GM18519 (cell line): ENCODE measurements at regions not wholly inside any gene's neighbourhood (a gene's known extent, or its start where the extent isn't known, plus 50 kb on each side); places are given as distances from the start of the nearest gene placed in this dataset.

Experiments used
- ATAC-seq: cut with Tn5 transposase; IDR thresholded peaks from one replicate; pipeline ENCODE4 v1.9.1; 2021; ENCODE audit warnings: mild to moderate bottlenecking, moderate library complexity; ENCODE audit not compliant: unreplicated experiment, low FRiP score

DNA sequence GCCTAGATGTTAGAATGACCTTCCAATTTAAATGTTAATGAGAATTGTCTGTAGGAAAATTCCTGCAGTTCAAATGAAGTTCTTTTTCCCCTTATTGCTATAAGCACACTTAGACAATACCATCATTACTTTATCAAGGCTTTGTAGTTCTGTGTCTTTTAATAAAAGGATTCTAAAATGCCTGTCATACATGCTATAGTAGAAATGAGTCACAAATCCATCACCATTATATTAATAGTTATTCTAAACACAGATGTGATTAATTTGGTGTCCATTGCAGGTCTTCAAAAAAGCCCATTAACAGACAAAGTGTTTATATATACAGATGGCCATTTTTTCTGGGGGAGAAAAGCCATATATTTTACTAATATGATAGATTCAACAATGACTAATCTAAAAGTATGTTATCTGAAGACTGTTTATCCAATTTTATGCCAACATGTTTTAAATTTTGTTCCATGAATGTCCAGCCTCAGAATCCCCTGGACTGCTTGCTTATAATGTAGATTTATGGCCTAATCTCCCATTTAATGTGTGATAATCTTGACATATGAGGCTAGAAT is 1678.3 kb upstream of the PCDH20 start:
- ATAC-seq = no peak

DNA sequence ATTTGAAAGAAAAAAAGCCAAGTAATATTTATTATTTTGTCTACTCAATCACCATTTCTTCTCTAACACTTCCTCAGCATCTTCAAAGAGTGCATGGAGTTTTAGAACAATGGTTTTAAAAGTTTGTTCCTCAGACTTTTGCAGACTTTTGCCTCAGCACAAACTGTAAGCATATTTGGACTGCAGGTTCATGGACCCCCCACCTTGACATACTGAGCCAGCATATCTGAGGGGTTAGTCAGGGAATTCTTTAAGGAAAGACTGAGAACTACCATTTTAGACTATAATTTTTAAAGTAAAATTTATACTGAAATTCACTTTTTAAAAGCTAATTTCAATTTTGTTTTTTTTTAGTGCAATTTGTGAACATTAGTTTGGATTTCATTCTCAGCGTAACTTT is 1676.8 kb upstream of the PCDH20 start:
- no peak for ATAC-seq

DNA sequence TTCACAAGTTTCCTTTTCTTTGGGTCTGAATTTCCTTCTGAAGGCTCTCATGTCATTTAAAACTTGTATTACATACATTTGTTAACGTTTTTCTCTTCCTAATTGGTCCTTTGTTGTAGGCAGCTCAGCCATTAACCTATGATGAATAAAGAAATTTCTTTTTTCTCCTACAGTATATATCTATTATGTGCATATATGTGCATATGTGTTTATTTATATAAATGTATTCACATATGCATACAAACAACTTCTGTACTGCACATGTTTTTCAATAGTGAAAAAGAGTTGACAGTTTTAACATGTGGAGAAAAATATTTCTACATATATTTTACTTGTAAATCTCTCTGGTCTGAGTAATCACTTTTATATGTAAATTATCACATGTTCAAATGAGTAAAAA is 1674.9 kb upstream of the PCDH20 start:
- no peak for ATAC-seq

DNA sequence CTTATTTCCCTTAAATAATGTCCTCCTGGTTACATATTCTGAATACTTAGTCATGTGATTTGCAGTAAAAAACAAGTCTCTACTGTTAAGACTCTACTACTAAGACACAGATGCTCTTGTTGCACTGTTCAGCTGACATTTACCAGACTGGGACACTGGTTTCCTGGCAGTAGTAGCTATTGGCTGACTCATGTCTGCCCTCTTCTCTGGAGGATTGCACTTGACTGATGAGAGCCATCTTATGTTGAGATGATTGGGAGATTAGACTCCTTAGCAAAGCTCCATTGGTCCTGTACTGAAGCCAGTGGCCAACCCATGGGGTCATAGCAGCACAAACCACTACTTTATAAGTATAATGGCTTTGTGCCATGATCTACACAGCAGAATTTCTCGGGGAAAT is 1672.6 kb upstream of the PCDH20 start:
- no peak for ATAC-seq

DNA sequence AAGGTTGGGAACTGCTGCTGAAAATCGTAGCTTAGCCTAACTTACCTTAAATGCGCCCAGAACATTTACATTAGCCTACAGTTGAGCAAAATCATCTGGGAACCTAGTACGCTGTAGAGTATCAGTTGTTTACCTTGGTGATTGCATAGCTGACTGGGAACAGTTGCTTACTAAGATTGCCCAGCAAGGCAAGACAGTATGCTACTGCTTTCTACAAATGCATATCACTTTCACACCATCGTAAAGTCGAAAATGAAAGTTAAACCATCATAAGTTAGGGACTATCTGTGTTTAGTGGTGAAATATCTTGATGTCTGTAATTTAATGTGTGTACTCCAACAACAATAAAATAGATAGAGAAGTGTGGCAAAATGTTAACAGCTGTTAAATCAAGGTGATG is 1670.6 kb upstream of the PCDH20 start:
- ATAC-seq = no peak

DNA sequence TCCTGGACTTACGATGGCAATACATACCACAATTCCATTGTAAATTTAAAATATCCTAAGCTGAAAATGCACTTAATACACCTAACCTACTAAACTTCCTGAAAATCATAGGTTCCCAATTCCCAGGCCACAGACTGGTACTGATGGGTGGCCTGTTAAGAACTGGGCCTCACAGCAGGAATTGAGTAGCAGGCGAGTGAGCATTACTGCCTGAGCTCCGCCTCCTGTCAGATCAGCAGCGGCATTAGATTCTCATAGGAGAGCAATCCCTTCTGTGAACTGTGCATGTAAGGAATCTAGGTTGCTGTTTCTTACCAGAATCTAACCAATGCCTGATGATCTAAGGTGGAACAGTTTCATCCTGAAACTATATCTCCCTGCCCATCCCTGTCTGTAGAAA is 1670.2 kb upstream of the PCDH20 start:
- no peak for ATAC-seq

DNA sequence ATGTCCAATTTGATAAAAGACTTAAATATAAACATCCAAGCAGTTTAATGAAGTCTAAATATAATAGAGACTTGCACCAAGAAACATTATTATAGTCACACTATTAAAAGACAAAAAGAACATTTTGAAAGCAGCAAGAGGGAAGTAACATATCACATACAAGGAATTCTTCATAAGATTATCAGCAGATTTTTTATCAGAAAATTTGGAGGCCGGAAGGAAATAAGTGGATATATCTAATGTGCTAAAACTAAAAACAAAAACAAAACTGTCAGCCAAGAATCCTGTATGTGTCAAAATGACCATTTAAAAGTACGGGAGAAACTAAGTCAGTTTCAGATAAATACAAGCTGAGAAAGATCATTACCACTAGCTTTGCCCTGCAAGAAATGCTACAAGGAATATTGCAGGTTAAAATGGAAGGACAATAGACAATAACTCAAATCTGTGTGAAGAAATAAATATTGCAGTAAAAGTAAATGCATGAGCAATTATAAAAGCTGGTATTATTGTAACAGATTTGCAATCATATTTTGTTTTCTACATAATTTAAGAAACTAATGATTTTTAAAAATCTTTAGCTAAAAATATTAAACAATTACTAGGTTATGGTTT is 1665.9 kb upstream of the PCDH20 start:
- ATAC-seq = no peak

DNA sequence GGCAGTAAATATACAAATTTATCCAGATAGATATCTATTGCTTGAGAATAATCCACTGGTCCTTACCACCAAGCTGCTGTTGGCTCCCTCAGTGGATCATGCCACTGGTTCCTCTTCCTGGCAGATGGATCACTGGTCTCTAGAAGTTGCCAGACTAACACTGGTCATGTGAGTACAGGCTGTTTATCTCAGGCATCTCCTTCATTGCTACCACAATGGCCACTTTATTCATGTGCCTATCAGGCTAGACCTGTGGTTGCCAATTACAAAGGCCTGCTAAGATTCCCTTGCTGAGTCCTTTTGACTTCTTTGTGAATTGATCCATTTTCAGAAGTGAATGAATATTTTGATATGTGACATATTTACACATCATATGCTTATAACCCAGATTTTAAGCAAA is 1659.5 kb upstream of the PCDH20 start:
- no peak for ATAC-seq

DNA sequence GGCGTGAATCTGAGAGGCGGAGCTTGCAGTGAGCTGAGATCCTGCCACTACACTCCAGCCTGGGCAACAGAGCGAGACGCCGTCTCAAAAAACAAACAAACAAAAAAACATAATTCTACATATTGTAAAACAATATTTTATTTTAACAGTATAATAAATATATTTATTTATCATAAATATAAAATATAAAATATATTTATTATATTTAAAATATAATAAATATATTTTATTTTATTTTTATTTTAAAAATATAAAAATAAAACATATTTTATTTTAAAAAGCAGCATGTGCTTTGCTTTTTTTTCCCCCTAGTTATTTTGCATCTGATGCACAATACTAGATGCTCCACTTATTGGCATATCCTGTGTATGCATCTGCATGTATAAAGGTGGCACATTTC is 1634.6 kb upstream of the PCDH20 start:
- no peak for ATAC-seq

DNA sequence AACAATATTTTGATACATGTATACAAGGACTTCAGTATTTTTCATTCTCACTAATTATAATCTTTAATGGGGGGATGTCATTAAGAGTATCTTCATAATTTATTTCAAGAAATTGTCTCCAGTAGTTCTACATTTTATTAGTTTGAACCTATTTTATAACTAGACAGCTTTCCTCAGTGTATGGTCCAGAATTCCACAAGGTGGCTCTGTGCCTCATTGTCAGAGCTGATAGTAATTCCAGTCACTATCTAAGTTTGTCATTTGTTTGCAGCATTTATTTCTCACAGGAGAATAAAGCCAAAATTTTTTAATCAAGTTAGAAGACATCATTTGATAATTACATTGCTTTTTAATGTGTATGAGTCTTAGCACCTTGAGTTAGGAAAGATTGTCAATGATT is 1633.0 kb upstream of the PCDH20 start:
- no peak for ATAC-seq

DNA sequence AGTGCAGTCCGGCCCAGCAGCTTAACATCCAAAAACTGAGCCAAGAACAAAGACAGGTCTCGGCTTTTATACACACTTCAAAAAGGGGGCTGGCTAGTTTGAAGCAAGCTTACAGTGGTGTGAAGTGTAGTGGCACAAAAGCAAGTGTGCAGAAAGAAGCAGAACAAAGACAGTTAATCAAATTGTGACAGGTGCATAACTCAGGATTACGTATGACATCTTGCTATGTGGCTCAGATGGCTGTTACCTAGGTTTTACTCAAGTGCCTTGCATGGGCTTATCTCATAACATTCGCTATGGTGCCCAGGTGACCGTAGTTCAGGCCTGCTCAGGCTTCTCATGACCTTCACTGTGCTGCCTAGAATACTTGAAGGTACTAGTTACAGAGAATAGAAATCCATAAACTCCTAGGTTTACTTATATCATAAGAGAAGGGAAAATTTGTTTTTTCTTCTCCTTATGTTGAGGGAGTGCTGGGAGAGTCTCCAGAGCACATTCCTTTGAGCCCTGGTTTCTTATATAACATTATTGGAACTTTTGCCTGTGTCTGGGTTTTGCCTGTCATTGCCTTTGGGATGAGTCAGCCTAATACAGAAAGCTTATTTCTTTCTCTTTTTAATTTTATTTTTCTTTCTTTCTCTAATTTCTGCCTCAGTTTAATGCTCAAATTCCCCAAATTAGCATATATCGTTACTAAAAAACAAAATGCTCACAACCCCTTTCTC is 1629.1 kb upstream of the PCDH20 start:
- ATAC-seq = no peak

DNA sequence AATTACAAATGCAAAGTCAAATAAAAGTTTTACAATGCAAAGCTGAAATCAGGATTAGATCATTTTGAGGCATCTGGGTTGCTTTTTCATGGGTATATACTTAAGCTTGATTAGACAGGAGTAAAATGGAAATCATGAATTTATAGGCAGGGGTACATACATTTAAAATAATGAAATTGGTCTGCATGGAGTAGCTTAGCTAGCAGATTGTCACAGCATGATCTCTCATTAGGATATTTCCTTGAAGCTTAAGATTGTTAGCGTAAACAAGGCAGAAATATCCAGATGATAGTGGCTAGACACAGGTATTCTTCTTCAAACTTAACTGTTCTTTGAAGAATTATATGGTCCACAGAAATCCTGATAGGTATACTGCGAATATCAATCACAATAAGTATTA is 1627.0 kb upstream of the PCDH20 start:
- no peak for ATAC-seq

DNA sequence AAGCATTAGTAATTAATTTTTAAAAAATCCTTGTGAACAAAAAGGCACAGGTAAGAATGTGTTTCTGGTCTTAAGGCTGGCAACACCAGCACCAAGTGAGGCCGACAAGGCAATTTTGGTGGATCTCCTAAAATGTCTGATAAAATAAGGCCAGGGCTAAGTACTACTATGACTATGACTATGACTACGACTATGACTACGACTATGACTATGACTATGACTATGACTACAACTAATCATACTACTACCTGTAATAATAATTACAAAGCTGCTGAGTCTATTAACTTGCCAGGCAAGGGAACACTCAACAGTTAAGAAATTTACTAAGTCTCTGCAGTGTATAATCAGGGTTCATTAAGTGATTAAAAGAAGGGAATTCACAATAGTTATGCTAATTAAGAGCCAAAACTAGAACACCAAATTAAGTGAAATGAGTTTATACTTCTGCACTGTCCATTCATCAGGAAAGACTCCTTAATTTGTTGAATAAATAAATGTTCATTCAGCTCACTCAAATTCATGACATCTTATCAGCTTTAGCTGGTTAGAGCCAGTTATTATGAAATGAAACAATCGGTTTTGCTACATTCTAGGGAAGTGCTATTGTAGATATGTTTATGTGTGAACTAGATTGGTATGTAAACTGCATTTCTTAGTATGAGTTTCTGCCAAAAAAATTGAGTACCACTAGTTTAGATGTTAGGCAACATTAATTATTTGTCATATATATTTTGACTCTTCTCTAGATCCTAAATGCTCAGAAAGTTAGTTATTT is 1626.2 kb upstream of the PCDH20 start:
- no peak for ATAC-seq

DNA sequence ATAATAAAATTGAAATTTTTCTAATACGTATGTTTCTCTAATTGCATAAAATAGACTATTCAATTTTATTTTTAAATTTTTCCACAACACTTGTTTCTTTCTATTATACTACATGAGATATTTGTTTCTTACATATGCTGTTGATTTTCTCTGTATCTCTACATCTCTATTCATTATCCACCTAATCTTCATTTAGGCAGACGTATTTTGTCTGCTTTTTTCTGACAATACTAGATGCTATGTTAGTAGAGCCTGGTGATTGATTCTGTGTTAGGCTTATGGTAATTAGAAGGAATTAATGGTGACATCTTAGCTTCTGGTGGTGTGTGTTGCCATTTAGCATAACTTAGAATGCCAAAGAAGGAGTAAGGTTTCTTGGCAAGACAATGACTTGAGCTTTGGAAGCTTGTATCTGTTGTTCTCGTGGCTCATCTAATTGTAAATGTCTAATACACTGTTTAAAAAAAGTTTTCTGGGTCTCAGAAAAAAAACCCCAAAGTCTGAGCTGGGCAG is 1610.7 kb upstream of the PCDH20 start:
- no peak for ATAC-seq

DNA sequence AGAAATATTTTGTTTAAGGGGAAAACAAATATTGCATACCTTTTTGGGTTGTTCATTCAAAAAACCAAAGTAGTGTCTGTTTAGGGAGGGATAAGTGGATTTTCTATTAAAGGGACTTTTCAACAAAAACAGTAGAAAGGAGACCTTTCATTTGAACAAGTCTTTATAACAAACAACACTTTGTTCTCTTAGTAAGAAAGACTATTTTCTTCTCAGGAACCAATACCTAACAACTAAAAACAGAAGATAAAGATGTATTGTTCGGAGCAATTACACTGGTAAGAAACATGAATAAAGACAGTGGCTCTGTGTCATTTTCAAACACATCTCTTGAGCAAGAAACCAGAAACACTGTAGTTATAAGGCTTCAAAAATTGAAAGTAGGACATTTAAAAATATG is 1610.1 kb upstream of the PCDH20 start:
- ATAC-seq = no peak

DNA sequence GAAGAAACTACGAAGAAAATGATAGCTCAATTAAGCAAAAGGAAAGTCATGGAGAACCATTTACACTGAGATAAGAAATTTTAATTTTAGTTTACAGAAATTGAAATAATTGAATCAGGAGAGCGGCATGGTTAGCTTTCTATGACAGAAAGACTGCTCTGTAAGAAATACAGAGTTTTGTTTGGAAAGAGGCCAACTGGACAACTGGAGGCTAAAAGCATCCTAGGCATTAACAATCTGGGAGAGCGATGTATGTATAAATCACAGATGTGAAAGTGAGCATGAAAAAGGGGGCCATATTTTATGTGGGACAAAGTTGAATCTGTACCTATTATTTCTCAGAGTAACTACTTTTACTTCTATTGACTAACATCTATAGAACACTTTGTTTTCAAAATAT is 1608.8 kb upstream of the PCDH20 start:
- ATAC-seq = no peak

DNA sequence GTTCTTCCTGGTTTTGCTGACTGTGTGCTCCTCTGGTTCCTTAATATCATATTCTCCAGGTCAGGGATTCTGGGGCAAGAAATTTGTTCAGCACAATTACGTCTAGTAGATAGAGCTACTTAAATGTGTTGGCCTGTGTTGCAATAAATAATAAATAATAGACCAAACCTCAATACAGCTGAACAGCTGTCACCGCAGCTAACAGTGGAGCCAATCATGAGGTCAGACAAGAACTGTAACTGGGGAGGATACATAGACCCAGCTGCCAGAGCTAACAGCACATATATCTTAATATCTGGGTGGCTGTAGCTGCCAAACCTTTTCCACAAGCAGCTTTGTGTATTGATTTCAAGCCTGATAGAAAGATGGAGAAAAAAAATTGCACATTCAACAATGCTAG is 1596.3 kb upstream of the PCDH20 start:
- no peak for ATAC-seq

DNA sequence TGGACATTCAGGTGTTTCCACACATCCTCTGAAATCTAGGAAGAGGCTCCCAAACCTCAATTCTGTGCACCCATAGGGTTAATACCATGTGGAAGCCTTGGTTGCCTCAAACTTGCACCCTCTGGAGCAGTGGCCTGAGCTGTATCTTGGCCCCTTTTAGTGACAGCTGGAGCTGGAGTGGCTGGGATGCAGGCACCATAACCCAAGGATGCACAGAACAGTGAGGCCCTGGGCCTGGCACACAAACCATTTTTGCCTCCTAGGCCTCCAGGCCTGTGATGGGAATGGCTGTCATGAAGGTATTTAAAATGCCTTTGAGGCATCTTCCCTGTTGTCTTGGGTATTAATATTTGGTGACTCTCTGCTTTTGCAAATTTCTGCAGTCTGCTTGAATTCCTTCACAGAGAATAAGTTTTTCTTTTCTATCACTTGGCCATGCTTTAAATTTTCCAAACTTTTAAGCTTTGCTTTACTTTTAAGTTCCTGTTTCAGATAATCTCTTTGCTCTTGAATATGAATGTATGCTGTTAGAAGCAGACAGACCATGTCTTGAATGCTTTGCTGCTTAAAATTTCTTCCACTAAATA is 1594.5 kb upstream of the PCDH20 start:
- ATAC-seq = no peak

DNA sequence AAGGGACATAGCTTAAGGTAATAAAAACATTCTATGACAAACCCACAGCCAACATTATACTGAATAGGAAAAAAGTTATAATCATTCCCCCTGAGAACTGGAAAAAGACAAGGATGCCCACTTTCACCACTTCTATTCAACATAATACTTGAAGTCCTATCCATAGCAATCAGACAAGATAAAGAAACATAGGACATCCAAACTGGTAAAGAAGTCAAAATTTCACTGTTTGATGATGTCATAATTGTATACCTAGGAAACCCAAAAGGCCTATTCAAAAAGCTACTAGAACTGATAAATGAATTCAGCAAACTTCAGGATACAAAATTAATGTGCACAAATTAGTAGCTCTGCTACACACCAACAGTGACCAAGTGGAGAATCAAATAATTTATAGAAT is 1590.0 kb upstream of the PCDH20 start:
- ATAC-seq = no peak

DNA sequence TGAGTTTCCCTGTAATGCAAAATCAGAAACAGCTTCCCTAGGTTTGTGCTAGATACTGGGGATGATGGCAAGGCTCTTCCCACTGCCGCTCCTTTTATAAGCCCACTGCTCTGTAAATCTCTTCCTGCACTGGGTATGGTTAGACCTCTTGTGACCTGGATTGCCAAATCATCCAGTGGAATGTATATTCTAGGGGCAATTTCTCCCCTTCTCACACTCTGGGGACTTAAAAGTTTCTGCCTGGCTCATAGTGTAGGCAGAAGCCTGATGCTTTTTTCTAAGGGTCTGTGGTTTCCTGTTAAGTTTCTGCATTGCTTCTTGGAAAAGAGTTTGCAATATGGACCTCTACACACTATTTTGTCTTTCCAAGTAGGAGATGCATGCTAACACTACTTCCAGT is 1582.0 kb upstream of the PCDH20 start:
- no peak for ATAC-seq

DNA sequence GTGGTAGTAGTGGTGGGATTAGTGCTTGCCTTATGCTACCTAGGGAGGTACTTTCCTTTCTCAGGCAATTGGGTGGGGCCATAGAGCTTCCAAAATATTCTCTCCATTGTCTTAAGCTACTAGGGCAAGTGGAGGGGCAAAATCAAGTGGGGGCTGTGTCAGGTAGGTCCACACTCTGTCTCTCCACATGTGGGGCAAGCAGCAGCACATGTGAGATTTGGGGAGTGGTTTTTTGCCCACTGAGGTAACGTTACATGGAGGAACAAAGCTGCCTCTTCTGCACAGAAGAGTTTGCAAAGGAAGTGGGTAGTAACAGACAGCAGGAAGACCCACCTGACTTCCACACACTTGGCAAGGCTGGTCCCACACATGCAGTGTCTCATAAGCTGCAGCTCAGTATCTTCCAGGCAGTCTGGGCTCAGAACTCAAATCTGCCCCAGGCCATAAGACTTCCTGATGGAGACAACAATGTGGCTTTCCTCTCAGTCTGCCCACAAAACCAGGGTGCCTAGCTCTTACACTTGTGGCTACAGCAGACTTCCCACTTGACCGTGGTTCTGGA is 1581.5 kb upstream of the PCDH20 start:
- no peak for ATAC-seq
